GM18508 (cell line): ENCODE measurements at regions not wholly inside any gene's neighbourhood (a gene's known extent, or its start where the extent isn't known, plus 50 kb on each side); places are given as distances from the start of the nearest gene placed in this dataset.
A peak's percentile ranks its signal among the peaks of the same experiment; 100 is the strongest.

Experiments
- ATAC-seq: cut with Tn5 transposase; IDR thresholded peaks from one replicate; pipeline ENCODE4 v1.9.1; 2021; ENCODE audit warnings: moderate number of reproducible peaks; ENCODE audit not compliant: insufficient read depth, unreplicated experiment

- no peak for ATAC-seq
These were observed 322.0 kb upstream of the NT5C1B start for GRCh38 chr2:18911416-18911815.

- no peak for ATAC-seq
These were observed 321.5 kb upstream of the NT5C1B start for GRCh38 chr2:18910843-18911242.

DNA sequence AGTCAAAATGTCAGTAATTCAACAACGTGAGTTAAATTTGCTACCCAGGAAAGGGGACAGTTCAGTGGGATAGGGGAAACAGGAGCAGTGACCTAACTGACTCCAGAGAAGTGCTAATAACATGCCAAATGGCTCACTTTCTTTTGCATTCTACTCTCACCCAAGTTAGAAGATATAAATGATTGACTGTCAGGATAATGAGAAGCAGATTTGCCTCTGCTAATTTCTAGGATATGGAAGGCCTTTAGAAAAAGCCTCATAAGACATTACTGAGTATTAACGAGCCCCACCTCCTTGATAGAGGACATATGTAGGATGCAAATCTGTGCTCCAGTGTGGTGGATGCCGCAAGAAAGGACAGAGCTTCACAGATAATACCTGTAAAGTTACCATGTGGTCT, 318.6 kb upstream of the NT5C1B start:
- ATAC-seq = no peak

DNA sequence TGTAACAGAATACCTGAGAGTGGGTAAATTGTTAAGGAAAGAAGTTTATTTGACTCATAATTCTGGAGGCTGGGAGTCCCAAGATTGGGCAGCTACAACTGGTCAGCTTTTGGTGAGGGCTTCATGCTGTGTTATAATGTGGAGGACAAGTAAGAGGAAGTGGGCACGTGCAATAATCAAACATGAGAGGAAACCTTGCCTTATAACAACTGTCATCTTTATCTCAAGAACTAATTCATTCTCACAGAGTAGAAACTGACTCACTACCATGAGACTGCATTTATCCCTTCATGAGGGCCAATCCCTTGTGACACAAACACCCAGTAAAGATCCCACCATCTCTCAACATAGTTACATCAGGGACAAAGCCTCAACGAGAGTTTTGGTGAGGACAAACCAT, 318.1 kb upstream of the NT5C1B start:
- ATAC-seq = no peak

DNA sequence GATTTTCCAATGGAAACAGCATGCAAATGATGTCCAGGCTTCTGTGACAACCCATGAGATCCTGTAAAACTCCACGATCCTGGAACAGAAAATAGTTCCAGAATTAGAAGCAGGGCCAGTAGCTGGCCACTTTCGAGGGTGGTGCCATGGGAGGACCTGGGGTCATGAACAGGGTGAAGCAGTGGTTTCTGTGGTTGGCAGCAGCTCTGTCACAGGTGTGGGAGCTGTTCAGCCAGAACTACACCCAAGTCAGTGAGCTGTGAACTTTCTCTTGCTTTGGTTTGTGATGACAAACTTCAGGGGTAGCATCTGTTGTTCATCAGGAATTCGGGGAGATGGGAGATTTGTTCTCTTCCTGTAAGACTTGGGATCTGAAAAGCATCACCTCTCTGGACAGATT, 314.4 kb upstream of the NT5C1B start:
- ATAC-seq = peak; percentile 98

DNA sequence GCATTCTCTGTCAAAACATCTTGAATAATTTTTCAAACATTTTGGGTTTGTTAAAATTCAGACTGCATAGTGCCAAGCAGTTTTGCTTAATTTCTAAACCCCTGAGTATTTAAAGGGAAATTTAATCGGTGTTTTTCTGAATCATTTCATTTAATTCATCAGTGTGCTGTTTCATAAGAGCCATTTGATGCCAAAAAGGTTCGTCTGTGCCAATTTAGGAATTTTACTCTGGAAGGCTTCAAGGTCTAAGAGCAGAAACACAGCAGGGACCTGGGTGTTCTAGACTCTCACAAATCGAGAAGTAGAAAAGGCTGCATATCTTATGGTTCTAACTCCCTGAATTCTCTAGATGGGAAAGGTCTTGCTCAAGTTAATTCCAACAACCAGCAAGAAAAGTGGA, 311.9 kb upstream of the NT5C1B start:
- ATAC-seq = no peak

GRCh38 chr2:18900691-18901141, 311.3 kb upstream of the NT5C1B start:
- no peak for ATAC-seq

DNA sequence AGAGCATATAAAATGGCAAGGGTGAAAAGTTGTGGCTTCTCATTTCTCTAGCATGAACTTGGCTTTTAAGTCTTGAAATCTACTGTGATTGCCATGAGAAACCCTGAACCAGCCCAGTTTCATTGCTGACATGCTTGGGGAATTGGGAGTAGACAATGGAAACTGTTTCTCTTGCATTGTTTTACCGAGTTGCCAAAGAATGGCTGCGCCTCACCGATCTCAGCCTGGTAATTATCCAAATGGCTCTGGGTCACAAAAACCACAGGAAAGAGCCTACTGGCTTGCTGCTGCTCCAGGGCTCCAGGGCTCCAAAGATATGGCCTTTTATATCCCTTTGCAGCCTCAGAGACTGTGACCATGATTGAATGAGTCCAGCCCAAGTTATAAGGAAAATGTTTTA, 310.4 kb upstream of the NT5C1B start:
- no peak for ATAC-seq

GRCh38 chr2:18898271-18898670, 308.9 kb upstream of the NT5C1B start:
- no peak for ATAC-seq

- no peak for ATAC-seq
These were observed 306.9 kb upstream of the NT5C1B start for GRCh38 chr2:18896125-18896764.

DNA sequence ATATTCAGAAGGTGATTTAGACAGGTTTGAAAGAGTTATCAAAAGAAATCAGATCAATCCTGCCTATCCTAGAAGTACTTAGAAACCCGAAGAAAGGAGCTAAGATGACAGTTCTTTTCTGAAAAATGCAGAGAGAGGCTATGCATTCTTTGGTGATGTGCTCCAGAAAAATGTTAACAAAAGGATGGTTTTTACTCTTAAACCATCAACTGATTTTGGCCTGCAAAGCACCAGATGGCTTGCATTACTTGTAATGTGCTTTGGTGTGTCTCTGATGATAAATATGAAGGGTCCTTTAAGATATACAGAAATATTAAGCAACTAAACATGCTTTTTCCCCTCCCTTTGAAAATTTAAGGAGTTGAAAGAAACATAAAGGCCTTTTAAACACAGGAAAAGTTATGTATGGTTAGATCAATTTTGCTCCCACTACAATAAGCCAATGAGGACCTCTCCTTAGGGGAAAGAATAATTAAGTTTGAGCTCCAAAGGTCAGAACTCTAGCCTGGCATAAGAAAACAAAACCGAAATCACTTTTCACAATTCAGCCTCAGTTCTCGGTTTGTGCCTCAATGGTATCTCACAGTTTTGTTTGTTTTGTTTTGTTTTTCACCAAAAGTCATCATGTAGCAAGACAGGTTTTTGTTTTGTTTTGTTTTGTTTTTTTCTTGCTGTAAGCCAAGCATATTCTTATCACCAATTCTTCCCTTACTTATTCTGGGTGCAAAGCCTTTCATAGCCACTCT, 302.4 kb upstream of the NT5C1B start:
- no peak for ATAC-seq

- ATAC-seq = no peak
These were observed 300.4 kb upstream of the NT5C1B start for GRCh38 chr2:18889565-18890332.

GRCh38 chr2:18885457-18885856, 296.1 kb upstream of the NT5C1B start:
- ATAC-seq = no peak

DNA sequence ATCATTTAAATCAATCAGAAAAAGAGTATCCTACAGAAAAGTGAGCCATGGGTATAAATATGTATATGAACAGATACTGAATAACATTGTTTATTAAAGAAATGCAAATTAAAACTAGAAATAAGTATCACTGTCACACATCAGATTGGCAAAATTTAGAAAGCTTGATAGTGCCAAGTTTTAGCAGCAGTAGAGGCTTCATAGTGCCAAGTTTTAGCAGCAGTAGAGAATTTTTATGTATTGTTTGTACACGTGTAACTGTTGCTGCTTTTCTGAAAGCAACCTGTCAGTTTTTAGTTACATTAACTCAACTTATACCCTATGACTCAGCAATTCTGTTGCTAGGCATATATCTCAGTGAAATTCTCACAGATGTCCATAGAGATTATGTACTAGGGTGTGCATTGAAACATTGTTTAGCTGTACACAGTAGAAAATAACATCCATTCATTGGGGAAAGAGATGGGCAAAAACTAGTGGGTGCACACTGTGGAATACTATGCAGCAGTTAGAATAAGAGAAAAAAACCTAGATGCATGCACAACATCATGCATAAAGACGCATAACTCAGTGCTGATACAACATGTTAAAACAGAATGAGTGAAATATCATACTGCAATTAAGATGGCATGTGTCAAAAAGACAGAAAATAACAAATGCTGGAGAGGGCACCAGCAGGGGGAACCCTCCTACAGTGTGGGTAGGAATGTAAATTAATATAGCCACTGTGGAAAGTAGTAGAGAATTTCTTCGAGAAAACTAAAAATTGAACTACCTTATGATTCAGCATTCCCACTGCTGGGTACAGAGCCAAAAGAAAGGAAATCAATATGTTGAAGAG, 294.5 kb upstream of the NT5C1B start:
- no peak for ATAC-seq

- no peak for ATAC-seq
These were observed 282.1 kb upstream of the NT5C1B start for GRCh38 chr2:18871430-18871829.

GRCh38 chr2:18870307-18870706, 280.9 kb upstream of the NT5C1B start:
- no peak for ATAC-seq

DNA sequence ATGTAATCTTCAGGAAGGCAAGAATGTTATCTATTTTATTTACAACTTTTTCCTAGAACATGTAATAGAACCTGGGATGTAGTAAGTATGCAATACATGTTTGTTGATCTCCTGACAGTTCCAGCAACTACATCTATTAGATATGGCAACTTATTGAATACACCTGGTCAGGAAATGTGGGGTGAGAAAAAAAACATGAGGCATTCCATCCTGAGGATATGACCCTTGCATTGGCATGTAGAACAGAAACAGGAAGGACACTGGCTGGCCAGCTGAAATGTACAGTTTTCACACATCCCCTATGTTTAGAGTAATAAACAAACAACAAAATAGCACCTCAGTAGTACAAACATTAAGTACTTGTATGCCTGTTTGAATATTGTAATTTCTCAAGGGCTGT, 272.6 kb upstream of the NT5C1B start:
- ATAC-seq = no peak

- no peak for ATAC-seq
These were observed 270.8 kb upstream of the NT5C1B start for GRCh38 chr2:18860179-18860578.

GRCh38 chr2:18856765-18857164, 267.4 kb upstream of the NT5C1B start:
- ATAC-seq = no peak

DNA sequence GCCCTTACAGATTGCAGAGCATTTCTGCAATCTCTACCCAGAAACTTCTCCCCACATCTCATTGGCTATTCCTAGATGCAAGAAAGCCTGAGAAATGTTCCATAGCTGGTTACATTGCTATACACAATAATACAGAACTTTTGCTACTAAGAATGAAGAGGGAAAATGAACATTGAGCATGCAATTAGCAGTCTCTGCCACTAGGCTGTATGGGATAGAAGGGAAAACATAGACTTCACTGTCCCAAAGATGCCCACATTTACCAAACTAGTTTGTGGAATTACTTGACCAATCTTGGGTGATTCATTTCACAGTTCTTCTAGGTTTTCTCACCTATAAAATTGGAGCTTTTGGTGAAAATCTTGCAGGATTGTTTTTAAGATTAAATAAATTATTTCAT, 265.7 kb upstream of the NT5C1B start:
- ATAC-seq = no peak
